SU-DHL-6 (cell line): ENCODE measurements at regions not wholly inside any gene's neighbourhood (a gene's known extent, or its start where the extent isn't known, plus 50 kb on each side); places are given as distances from the start of the nearest gene placed in this dataset.

ENCODE experiments used
- CTCF ChIP-seq: fragments of 200-600 bp; sonication (generic); IDR thresholded peaks from one replicate; pipeline ENCODE4 v1.5.1; 2017; ENCODE audit warnings: antibody characterized with exemption, mild to moderate bottlenecking, low read length, moderate library complexity; ENCODE audit not compliant: insufficient read depth, poor library complexity, severe bottlenecking
- EZH2phosphoT487 ChIP-seq: fragments of 200-600 bp; sonication (generic), shearing (Covaris generic); conservative IDR thresholded peaks from 2 replicates; pipeline ENCODE4 v1.6.1; 2018; ENCODE audit warnings: mild to moderate bottlenecking, antibody characterized with exemption, low read length, moderate library complexity, mixed read lengths

- TF ChIP-seq CTCF (no peak), EZH2phosphoT487 (no peak)
Measured at GRCh38 chr17:22435231-22435974, 743.1 kb downstream of the KCNJ18 start.
